IPS-NIHi7 (cell line): ENCODE measurements at regions not wholly inside any gene's neighbourhood (a gene's known extent, or its start where the extent isn't known, plus 50 kb on each side); places are given as distances from the start of the nearest gene placed in this dataset.
"Not testable (repeated sequence)": the region's sequence is repeated elsewhere in the genome, so short reads cannot be mapped to it uniquely, and the experiment has no call there.

Experiments
- DNase-seq: peaks from one replicate; pipeline ENCODE4 v3.0.0; 2012; ENCODE audit warnings: mixed read lengths; ENCODE audit errors: extremely low spot score

DNA sequence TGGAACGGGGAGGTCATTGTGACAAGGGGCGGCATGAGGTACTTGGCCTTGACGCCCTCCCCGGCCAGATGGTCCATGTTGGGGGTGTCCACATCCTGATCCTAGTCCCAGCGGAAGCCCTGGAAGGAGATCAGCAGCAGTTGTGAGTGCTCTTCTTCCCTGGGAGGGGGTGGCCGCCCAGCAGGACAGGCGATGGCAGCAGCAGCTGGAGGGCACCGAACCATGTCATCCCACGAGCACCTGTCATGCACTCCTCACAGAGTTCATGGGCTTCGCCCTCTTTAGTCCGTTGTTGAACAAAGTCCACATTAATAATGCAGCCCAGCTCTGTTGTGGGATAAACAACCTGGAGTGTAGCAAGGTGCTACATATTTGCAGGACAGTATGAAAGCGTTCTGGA is 130.7 kb downstream of the UNC93B1 start:
- not testable (repeated sequence) for DNase-seq

DNA sequence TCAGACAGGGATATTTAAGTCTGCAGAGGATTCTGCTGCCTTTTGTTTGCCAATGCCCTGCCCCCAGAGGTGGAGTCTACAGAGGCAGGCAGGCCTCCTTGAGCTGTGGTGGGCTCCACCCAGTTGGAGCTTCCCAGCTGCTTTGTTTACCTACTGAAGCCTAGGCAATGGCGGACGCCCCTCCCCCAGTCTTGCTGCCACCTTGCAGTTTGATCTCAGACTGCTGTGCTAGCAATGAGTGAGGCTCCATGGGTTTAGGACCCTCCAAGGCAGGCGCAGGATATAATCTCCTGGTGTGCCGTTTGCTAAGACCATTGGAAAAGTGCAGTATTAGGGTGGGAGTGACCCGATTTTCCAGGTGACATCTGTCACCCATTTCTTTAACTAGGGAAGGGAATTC is 132.7 kb downstream of the UNC93B1 start:
- DNase-seq: not testable (repeated sequence)

DNA sequence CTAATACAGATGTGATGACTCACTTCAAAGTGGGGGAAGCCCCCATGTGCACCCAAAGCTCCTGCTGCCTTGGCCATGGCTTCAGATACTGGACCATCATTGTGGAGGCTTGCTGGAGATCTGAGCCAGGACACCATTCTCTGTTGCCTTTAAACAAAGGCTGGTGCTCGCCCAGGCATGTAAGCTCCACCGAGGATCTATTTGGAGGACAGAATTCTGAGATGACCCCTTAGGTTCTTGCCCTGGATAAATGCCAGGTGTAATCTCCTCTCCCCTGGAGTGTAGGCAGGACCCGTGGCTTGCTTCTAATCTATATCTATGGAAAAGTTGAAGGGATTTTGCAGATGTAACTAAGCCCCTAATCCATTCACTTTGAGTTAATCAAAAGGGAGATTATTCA is 141.0 kb downstream of the UNC93B1 start:
- DNase-seq: not testable (repeated sequence)

DNA sequence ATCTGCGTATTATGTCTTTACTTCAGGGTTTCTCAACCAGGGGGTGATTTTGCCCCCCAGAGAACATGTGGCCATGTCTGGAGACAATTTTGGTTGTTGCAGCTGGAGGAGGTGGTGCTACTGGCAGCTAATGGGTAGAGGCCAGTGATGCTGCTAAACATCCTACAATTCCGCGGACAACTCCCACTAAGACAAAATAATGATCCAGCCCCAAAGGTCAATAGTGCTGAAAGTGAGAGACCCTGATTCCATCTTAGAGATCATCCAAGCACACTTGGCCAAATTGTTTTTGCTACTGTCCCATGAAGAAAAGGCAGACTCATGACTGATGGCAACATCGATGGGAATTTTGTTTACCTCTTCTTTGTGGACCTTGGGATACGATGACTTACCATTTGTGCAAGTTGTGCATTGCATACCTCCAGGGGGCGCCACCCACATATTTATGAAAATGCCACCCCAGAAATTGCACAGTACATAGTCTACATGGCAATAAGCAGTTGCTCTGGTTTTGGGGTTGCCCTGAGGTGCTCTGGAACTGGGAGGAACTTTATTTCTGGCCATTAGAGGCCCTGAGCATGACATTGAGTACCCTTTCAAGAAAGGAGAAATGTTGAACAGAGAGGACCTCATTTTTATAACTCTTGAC is 144.3 kb downstream of the UNC93B1 start:
- DNase-seq: not testable (repeated sequence)

DNA sequence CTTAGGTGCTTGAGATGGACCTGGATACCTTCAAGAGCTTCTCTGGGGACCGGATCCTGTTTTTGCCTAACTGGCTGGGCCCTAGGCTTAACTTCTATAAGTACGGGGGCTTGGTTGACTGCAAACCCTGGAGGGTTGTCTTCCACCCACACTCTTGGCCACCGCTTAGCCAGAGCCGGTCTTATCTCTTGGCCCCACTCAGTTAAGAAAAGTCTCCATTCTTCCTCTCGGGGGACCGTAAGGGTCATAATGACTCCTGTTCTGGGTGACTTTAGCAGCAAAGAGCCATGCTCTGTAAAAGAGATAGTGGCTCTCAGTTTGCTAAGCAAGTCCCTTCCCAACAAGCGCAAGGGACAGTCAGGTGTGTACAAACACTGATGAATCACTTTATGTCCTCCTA is 153.2 kb downstream of the UNC93B1 start:
- DNase-seq: not testable (repeated sequence)

DNA sequence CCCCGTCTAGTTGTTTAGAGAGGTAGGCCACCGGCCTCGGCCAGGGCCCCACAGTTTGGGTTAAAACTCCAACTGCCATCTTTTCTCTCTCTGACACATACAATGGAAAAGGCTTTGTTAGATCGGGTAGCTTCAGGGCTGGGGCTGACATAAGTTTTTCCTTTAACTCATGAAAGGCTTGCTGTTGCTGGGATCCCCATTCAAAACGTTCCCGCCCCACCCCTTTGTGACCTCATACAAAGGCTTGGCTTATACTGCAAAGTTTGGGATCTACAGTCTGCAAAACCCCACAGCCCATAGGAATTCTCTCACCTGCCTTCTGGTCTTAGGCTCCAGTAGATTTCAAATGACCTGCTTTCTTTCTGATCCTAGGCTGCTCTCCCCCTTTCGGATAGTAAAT is 154.1 kb downstream of the UNC93B1 start:
- DNase-seq: not testable (repeated sequence)

DNA sequence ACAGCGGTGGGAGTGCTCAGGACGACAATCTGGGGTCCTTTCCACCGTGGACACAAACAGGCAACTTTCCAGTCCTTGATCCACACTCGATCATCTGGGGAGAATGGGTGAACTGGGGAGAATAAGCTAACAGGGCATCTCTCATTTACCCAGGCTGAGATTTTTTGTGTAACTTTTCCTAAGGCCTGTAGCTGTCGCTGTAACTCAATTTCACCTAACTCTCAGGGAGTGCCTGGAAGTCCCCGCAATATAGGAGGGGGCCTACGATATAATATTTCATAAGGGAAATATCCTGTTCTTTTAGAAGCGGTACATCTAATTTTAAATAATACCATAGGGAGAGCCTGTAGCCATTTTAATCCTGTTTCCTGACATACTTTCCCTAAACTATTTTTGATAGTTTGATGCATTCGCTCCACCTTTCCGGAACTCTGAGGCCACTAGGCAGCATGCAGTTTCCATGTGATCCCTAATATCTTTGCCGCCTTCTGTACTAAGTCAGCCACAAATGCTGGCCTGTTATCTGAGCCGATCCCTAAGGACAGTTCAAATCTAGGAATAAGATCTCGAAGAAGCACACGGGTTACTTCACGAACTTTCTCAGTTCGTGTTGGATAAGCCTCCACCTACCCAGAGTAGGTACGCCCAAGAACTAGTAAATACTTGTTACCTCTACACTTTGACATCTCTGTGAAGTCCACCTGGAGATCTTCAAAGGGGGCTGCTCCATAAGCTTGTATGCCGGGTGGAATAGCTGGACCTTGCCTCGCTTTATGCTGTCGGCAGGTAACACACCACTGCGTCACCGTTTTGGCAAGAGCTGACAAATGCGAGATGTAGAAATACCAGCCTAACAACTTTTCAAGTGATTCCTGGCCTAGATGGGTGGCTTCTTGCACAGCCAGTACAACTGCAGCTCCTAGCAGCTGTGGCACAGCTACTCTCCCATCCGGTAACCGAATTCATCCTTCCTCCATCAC is 155.7 kb downstream of the UNC93B1 start:
- DNase-seq: peak; percentile 5

DNA sequence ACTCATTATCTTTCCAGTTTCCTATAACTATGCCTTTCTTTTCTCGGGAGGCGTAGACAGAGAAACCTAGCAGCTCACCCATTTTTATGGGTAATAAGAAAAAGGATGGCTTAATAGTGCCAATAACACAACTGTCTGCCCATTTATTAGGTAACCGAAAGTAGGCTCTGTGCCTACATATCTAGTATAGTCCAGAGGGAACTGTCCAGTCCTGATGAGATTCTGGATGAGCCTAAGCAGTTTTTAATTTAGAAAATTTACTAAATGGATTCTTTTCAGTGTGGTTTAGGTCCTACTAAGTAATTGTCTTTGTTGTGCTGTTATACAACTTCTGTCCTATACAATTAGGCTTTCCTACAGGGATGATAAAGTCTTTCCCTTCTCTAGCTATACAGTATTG is 157.6 kb downstream of the UNC93B1 start:
- not testable (repeated sequence) for DNase-seq

DNA sequence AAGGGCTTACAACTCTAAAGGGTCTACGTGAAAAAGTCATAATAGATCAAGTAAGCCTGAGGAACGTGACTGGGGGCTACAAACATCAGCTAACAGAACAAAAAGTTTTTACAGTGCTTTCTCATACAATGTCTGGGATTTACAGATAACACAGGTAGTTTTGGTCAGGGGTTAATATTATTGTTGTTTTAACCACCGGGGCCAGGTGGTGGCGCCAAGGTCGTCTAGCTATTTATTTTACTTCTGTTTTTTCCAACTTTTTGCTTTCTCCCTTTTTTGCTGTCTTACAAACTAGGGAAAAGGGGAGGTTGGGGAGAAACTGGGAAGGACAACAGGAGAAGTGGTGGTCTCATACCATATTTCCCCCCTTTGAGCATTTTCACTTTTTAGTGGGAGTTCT is 158.6 kb downstream of the UNC93B1 start:
- not testable (repeated sequence) for DNase-seq

DNA sequence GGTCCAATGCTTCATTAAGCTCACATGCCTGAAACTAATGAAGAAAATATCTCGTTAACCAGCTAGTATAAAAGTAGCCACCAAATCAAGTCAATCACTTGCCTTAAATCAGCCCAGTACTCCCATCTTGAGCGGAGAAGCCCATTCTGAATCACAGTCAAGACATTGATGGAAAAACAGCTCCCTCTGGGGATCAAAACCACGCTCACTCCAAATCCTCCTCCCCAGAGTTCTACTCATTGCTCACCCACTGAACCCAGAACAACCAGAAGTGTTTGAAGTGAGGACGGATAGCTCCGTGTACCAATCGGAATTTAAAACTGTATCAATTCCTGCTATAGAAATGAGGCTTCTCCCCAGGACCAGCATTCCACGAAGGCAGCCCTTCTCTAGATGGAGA is 163.3 kb downstream of the UNC93B1 start:
- not testable (repeated sequence) for DNase-seq

DNA sequence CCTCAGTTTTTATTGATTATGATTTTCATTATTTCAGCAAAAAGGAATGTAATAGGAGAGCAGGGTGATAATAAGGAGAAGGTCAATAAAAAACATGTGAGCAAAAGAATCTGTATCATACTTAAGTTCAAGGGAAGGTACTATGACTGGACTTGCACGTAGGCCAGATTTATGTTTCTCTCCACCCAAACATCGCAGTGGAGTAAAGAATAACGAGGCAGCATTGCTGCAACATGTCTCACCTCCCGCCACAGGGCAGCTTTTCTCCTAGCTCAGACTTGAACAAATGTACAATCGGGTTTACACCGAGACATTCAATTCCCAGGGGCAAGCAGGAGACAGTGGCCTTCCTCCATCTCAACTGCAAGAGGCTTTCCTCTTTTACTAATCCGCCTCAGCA is 155.7 kb upstream of the ALDH3B2 start:
- DNase-seq: not testable (repeated sequence)

DNA sequence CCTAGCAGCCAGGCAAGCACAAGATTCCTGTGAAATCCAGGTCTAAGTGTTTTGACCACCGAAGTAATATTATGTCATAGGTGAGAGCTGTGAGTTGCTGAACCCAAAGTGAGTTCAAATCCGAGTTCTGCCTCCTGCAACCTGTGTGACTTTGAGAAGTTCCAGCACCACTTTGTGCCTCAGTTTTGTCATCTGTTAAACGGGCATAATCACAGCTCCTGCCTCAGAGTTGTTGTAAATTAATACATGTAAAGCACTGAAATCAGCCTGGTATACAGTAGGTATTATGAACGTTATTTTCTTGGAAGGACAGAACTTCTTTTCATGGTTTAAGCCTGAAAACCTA is 152.5 kb upstream of the ALDH3B2 start:
- not testable (repeated sequence) for DNase-seq

DNA sequence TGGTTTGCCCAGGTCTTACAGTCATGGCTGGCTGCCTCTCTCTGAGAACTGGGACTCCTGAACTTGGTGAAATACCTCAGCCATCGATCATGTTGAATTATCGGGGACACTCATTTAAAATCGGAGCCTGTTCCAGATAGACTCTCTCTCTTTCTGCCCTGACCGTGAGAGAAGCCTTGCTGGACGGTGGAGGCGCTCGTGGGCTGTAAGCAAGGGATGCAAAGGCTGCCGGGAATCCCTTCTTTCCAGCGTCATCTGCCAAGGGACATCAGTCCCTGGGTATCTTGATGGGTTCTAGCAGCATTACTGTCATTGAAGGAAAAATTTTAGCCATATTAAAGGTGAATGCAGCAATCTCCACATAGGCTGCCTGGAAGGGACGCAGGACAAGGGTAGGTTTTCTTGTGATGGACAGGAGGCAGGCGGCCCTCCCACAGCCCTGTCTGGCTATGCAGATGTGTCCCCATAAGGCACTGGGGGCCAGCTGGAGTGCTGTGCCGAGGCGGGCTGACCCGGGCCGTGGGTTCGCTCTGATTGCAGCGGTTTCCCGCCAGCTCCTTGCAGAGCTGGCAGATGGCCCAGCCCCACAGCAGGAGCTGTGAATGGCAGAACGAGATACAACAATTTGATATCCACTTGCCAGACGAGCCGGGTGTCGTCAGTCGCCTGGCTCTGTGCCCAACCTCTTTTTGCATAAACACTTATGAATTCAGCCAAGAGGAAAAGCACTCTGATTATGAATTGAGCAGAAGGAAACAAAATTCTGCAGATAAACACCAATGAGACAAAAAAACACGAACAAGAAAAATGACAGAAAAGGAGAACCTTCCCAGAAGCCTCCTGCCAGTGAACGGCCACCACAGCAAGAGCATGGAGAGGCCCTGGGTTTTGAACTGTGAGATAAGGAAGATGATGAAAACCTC is 151.9 kb upstream of the ALDH3B2 start:
- DNase-seq: peak; percentile 7

DNA sequence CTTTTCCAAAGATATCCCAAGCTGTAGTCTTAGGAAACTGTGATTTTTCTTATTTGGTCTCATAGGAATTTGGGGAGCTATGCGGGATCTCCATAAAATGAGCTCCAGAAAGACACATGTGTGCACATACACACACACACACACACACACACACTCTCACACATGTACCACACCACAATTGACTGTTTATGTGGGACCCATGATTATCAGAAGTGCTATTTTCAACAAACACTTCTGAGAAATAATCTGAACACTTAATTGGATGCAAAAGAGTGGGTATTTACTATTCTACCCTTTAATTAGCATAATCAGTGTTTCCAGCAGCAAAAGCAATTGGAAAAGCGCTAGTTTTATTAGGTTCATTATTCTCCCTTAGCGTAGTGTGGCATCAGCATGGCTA is 150.4 kb upstream of the ALDH3B2 start:
- DNase-seq: not testable (repeated sequence)

DNA sequence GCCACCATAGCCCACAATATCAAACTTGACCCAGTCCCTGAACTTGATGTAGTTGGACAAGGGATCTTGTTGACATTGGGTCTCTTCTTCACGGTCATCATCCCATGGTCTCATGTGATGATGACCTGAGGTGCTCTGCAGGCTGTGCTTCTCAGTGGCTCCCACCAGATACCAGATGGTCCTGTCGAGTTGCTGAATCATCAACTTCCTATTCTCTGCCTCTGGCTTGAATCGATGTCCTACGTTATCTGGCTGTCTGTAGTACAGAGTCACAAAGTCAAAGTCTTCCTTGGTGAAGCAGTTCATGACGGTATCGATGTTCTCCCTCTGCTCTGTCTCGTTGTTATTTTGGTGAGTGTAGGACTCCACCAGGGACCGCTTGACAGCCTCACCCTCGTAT is 145.7 kb upstream of the ALDH3B2 start:
- DNase-seq: no peak

DNA sequence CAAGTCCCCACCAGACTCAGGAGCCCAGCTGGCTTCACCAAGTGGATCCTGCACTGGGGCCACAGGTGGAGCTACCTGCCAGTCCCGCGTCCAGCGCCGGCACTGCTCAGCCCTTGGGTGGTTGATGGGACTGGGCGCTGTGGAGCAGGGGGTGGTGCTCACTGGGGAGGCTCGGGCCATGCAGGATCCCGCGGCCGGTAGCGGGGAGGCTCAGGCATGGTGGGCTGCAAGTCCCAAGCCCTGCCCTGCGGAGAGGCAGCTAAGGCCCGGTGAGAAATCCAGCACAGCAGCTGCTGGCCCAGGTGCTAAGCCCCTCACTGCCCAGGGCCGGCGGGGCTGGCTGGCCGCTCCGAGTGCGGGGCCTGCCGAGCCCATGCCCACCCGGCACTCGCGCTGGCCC is 143.1 kb upstream of the ALDH3B2 start:
- DNase-seq: not testable (repeated sequence)

DNA sequence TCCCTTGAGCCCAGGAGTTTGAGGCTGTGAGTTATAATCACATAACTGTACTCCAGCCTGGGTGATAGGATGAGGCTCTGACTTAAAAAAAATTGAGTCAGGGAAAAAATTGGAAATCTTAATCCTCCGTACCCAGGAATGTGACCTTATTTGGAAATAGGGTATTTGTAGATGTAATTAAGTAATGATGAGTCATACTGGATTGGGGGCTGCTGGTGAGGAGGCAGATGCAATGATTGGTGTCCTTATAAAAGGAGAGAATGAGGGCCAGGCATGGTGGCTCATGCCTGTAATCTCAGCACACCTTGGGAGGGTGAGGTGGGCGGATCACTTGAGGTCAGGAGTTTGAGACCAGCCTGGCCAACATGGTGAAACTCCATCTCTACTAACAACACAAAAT is 134.9 kb upstream of the ALDH3B2 start:
- DNase-seq: not testable (repeated sequence)

DNA sequence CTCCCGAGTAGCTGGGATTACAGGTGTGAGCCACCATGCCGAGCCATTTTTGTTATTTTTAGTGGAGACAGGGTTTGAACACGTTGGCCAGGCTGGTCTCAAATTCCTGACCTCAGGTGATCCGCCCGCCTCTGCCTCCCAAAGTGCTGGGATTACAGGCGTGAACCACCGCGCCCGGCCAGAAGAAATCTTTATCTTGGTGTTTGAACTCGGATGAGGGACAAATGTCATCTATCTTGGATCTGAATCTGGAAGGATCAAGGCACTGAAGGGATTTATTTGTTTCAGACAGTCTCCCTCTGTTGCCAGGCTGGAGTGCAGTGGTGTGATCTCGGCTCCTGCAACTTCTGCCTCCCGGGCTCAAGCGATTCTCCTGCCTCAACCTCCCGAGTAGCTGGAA is 133.5 kb upstream of the ALDH3B2 start:
- DNase-seq: not testable (repeated sequence)

DNA sequence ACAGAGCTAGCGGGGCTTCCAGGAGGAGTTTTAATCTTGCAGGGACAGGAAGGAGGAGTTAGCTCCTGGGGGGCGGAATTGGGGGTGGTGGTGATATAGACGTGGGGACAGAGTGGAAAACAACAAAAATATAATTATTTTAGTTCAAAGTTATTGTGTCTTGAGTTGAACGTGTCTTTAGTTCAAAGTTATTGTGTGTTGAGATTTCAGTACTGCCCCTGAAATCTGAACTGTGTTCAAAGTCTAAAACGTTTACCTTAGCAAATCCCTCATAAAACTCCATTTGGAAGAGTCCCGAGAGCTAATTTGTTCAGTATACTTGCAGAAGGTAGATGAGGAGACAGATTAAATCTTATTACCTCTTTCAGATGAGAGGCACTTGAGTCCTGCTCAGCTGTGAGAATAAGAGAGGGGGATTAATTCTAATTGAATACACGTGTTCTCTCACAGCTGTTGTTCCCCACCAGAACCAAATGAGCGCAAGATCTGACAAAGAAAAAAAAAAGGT is 132.4 kb upstream of the ALDH3B2 start:
- DNase-seq: not testable (repeated sequence)

DNA sequence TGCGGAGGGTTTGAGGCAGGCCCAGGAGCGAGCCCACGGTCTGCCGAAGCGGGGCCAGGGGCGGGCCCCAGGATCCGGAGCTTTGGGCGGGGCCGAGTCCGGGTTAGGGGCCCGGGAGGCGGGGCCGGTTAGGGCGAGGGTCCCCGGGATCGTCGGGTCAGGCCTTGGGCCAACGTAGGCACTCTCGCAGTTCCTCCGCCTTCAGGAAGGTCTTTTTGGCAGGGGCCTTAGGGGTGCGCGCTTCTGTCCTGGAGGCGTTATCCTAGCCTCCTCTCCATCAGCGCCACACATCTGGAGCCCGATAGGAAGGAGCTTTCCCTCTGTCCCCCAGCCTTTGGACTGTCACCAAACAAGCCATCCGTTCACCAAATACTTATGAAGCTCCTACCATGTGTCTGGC is 131.8 kb upstream of the ALDH3B2 start:
- DNase-seq: peak; percentile 14

DNA sequence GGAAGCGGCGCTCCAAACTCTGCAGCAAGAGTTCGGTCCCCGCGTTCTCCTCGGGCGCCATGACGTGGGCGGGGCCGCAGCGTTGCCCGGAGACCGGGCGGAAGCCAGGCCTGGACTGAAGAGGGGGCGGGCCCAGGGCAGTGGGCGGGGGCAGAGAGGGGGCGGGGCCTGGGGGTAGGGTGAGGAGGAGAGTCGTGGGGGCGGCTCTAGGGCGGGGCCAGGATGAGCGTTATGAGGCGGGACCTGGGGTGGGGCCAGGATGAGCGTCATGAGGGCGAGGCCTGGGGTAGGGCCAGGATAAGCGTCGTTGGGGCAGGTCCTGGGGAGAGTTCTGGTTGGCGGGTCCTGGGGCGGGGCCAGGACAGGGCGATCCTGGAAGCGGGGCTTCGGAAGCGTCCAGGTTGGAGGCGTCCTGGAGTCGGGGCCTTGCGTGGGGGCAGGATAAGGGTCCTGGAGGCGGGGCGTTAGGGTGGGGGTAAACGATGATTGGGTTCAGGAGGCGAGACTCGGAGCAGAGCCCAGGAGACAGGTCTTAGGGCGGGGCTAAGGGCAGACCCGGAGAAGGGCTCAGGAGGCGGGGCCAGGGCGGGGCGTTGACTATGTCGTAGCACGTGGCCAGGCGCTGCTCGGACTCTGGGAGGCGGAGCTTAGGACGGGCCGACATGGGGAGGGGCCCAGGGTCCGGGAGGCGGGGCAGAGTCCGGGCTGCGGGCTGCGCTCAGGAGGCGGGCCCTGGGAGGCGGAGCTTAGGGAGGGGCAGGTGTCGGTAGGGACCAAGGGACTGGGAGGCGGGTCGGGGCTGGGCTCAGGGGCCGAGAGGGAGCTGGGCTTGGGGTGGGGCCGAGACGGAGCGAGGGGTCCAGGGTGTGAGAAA is 131.1 kb upstream of the ALDH3B2 start:
- peak; percentile 85 for DNase-seq
